ENCODE measurements at regions not wholly inside any gene's neighbourhood (a gene's known extent, or its start where the extent isn't known, plus 50 kb on each side); places are given as distances from the start of the nearest gene placed in this dataset.

DNA sequence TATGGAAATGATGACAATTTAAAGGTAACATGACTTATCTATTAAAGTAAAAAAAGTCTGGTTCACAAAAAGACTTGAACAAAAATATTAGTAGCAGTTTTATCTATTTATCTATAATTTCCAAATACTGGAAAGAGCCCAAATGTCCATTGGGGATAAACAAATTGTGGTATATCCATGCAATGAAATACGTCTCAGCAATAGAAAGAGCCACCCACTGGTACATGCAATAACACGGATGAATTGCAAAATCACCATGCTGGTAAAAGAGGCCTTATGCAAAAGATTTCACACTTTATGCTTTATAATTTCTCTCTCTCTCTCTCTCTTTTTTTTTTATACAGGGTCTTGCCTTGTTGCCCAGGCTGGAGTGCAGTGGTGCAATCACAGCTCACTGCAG lies 91.4 kb upstream of the ASAP2 start:
- TF ChIP-seq, protein P1, sequence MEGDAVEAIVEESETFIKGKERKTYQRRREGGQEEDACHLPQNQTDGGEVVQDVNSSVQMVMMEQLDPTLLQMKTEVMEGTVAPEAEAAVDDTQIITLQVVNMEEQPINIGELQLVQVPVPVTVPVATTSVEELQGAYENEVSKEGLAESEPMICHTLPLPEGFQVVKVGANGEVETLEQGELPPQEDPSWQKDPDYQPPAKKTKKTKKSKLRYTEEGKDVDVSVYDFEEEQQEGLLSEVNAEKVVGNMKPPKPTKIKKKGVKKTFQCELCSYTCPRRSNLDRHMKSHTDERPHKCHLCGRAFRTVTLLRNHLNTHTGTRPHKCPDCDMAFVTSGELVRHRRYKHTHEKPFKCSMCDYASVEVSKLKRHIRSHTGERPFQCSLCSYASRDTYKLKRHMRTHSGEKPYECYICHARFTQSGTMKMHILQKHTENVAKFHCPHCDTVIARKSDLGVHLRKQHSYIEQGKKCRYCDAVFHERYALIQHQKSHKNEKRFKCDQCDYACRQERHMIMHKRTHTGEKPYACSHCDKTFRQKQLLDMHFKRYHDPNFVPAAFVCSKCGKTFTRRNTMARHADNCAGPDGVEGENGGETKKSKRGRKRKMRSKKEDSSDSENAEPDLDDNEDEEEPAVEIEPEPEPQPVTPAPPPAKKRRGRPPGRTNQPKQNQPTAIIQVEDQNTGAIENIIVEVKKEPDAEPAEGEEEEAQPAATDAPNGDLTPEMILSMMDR (IDR thresholded peaks at IDR 0.05; ENCODE audit: borderline replicate concordance, insufficient read depth, low read depth, low read length): no peak
- H3K4me3 ChIP-seq (ENCODE audit: low read depth, low read length): no peak overlapping the region

DNA sequence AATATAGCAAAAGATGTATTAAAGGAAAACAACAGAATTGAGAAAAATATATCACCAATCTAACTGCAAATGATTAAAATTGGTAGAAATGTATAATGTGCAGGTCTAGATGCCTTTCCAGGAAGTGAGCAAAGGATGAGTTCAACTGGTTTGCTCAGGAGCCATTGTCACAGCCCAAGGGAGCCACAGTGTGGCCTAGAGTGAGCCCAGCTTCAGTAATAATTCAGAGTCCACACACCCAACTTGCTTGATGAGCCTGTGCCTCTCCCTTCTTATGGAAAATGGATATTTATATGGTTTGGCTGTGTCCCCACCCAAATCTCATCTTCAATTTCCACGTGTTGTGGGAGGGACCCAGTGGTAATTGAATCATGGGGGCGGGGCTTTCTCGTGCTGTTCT lies 92.2 kb upstream of the ASAP2 start:
- TF ChIP-seq, protein P1 (IDR thresholded peaks at IDR 0.05; ENCODE audit: borderline replicate concordance, insufficient read depth, low read depth, low read length): no peak
- H3K4me3 ChIP-seq (ENCODE audit: low read depth, low read length): no peak overlapping the region

DNA sequence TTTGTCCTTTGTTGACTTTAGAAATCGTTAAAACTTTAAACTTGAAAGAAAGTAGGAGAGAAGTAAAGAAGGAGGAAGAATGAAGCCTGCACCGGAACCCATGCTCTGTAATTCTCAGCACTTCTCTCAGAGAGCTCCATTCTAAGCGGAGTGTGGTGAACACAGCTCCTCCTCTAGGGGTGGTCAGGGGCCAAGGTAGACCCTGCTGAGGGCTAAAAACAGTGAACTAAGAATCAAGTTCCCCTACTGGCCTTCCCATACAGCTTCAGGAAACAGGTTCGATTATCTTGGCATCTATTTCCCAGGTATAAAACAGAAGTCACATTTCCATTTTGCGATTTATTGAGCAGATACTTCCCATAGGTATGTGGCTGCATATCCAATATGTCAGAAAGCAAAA lies 92.7 kb upstream of the ASAP2 start:
- TF ChIP-seq, protein P1 (IDR thresholded peaks at IDR 0.05; ENCODE audit: borderline replicate concordance, insufficient read depth, low read depth, low read length): no peak
- no peak overlapping the region for H3K4me3 ChIP-seq (ENCODE audit: low read depth, low read length)

DNA sequence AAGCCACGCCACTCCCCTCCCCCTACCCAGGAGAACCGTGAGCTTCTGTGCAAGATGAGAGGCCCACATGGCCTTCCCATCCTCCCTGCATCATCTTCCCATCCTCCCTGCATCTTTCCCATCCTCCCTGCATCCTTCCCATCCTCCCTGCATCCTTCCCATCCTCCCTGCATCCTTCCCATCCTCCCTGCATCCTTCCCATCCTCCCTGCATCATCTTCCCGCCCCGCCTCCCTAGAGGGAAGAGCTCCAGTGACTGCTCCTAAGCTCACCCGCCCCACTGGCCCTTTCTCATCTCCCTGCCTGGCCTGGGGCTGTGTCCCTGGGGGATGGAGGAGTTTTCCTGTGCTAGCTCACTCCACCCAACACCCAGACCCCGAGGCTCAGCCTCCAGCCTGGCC lies 93.3 kb upstream of the ASAP2 start:
- TF ChIP-seq, protein P1 (IDR thresholded peaks at IDR 0.05; ENCODE audit: borderline replicate concordance, insufficient read depth, low read depth, low read length): no peak
- H3K4me3 ChIP-seq (ENCODE audit: low read depth, low read length): no peak overlapping the region

DNA sequence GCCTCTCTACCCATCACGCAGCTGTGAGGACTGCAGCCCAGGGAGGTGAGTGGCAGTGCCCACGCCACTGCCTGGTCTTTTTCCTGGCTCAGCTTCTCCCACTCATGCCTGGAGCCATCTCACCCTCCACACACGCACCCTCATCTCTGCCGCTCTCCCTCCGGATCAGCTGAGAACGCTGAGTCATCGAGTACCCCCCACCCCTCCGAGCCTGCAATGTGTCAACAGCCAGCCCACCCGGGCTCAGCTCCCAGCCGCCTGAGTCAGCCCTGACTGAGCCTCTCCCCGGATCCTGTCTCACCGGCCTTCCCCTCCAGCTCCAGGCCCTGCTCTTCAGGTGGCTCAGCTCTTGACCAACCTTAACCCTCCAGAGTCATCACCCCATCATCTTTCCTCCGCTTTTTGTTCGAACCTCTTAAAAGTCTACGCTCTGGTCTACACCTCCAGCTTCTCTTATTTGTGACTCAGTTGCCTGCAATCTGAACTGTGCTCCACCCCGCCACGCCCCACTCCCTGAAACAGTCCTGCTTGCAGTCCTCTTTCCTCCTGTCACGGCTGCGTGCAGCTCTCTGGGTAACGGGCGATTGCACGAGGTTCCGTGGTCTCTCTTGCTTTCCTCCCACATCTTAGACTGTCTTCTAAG lies 94.4 kb upstream of the ASAP2 start:
- TF ChIP-seq, protein P1 (IDR thresholded peaks at IDR 0.05; ENCODE audit: borderline replicate concordance, insufficient read depth, low read depth, low read length): no peak
- no peak overlapping the region for H3K4me3 ChIP-seq (ENCODE audit: low read depth, low read length)

DNA sequence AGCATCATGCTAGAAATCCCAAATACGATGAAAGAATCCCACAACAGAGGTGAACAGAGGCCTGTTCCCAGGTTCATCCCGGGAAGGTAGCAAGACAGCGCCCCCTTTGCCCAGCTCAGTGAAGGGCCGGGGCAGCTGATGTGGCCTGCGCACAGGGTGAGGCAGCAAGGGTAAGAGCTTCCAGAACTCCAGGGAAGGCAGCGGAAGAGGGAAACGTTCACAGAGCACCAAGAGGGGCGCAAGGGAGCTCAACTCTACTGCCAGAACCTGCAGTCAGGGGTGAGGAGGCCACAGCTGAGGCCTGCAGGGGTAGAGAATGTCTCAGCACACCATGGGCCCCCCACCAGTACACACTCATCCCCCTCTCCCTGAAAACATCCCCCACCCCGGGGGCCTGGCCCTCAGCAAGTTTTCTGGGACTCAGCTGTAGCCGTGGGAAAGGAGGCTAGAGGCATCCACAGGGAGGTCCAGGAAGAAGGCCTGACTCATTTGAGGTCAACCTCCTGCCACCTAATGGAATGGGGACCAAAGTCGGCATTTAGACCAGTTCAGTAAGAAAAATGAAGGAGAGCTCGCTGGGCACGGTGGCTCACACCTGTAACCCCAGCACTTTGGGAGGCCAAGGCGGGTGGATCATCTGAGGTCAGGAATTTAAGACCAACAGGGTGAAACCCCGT lies 95.6 kb upstream of the ASAP2 start:
- H3K4me3 ChIP-seq (ENCODE audit: low read depth, low read length): no peak overlapping the region
- TF ChIP-seq, protein P1 (IDR thresholded peaks at IDR 0.05; ENCODE audit: borderline replicate concordance, insufficient read depth, low read depth, low read length): peak; percentile 27; the same call in 1 of the 2 replicates

DNA sequence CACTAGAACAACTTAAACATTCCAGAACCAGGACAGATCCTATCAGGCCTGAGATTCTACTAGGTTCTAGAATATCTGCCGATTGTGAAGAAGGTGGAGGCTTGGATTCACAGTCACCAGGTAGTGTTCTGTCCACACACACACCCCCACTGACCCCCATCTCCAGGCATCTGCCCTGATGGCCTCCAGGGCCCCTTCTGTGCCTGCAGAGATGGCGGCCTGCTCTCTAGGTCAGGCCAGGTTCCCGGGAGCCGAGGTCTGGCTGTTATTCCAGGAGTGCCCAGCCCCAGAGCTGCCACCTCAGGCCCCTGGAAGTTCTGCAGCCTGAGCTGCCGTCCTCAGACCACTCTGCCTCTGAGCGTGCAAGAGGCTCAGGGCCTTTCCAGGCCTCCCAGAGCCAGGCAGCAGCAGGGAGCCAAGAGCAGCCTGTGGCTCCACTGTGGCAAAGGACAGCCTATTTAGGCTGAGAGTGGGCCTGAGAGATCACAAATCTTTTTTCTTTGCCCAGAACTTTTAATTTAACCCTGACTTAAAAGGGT lies 96.2 kb upstream of the ASAP2 start:
- no peak overlapping the region for H3K4me3 ChIP-seq (ENCODE audit: low read depth, low read length)
- TF ChIP-seq, protein P1 (IDR thresholded peaks at IDR 0.05; ENCODE audit: borderline replicate concordance, insufficient read depth, low read depth, low read length): no peak

Data from GM12875 (cell line).